MM.1S (cell line): ENCODE measurements at regions not wholly inside any gene's neighbourhood (a gene's known extent, or its start where the extent isn't known, plus 50 kb on each side); places are given as distances from the start of the nearest gene placed in this dataset.

Experiments used
- EZH2 ChIP-seq: fragments of 300-600 bp; sonication (generic); optimal IDR thresholded peaks from 2 replicates; pipeline ENCODE3; 2017; ENCODE audit warnings: low read depth, mild to moderate bottlenecking, antibody characterized with exemption, low read length, mixed read lengths
- EZH2phosphoT487 ChIP-seq: fragments of 300-600 bp; sonication (generic); IDR thresholded peaks from 2 replicates; pipeline ENCODE4 v1.6.1; 2018; ENCODE audit warnings: antibody characterized with exemption, low read length
- TF ChIP-seq, protein P1 (sequence below): fragments of 300-600 bp; sonication (generic); IDR thresholded peaks from 2 replicates; pipeline ENCODE4 v1.5.1; 2016; ENCODE audit warnings: antibody characterized with exemption, low read length, mixed read lengths

DNA sequence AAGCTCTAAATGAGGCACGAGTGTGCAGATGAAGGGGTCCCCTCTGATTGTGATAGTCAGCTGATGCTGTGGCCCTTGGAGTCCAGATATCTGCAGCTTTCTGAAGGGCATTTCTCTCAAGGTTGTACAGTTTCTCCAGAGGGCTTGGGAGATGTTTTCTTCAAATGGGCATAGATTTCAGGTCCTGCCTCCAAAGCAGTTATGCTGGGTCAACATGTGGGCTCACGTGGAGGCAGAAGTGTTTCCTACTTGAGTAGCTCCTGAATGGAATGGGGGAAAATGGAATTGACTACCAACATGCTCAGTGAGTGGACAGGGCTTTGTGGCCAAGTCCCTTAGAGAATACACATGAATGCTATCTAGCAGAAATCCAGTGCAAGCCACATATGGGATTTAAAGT, 360.7 kb downstream of the SAMD5 start:
- TF ChIP-seq, protein P1, sequence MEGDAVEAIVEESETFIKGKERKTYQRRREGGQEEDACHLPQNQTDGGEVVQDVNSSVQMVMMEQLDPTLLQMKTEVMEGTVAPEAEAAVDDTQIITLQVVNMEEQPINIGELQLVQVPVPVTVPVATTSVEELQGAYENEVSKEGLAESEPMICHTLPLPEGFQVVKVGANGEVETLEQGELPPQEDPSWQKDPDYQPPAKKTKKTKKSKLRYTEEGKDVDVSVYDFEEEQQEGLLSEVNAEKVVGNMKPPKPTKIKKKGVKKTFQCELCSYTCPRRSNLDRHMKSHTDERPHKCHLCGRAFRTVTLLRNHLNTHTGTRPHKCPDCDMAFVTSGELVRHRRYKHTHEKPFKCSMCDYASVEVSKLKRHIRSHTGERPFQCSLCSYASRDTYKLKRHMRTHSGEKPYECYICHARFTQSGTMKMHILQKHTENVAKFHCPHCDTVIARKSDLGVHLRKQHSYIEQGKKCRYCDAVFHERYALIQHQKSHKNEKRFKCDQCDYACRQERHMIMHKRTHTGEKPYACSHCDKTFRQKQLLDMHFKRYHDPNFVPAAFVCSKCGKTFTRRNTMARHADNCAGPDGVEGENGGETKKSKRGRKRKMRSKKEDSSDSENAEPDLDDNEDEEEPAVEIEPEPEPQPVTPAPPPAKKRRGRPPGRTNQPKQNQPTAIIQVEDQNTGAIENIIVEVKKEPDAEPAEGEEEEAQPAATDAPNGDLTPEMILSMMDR = no peak
- TF ChIP-seq EZH2 (no peak), EZH2phosphoT487 (no peak)
